H1 (cell line): ENCODE measurements at regions not wholly inside any gene's neighbourhood (a gene's known extent, or its start where the extent isn't known, plus 50 kb on each side); places are given as distances from the start of the nearest gene placed in this dataset.

ENCODE experiments used
- CTCF ChIA-PET: fragments of 300-600 bp; sonication (Branson Sonifier 250); formaldehyde crosslinking; loops from one replicate; lab custom pipeline; 2021; ENCODE audit not compliant: partially characterized antibody; lab: Charles Lee
- POLR2A ChIA-PET: fragments of 300-600 bp; sonication (Branson Sonifier 250); formaldehyde crosslinking; loops from one replicate; lab custom pipeline; 2021; ENCODE audit warnings: inconsistent platforms; ENCODE audit not compliant: partially characterized antibody; lab: Charles Lee
- DNase-seq, 2 experiments: peaks; one replicate each; pipeline versions ENCODE4 v3.0.0 to v3.0.0-alpha.2; 2010 to 2022; ENCODE audit warnings: low spot score in 2 of 2, low read depth in 1 of 2, mixed read lengths in 1 of 2
- FAIRE-seq: peaks from 2 replicates; lab custom pipeline; 2011; peaks lifted over from hg19 to GRCh38; lab: Jason Lieb, UNC
- H2AFZ ChIP-seq: 2 replicates; pipeline ENCODE4 v1.8.1; 2012; ENCODE audit warnings: low read length, inconsistent platforms
- H2AK5ac ChIP-seq: 2 replicates; pipeline ENCODE4 v1.6.1; 2013; ENCODE audit warnings: low read depth, low read length
- H2BK120ac ChIP-seq: replicated peaks from 2 replicates; pipeline ENCODE3; 2013; ENCODE audit warnings: low read depth, low read length, inconsistent platforms
- H2BK12ac ChIP-seq: 2 replicates; pipeline ENCODE4 v1.6.1; 2013; ENCODE audit warnings: low read depth, low read length
- H2BK15ac ChIP-seq: 2 replicates; pipeline ENCODE4 v1.6.1; 2013; ENCODE audit warnings: low read length
- H2BK20ac ChIP-seq: 2 replicates; pipeline ENCODE4 v1.6.1; 2013; ENCODE audit warnings: low read length
- H2BK5ac ChIP-seq: 2 replicates; pipeline ENCODE4 v1.6.1; 2013; ENCODE audit warnings: low read depth, low read length
- H3K14ac ChIP-seq: 2 replicates; pipeline ENCODE4 v1.6.1; 2013; ENCODE audit warnings: inconsistent platforms; ENCODE audit not compliant: insufficient read length
- H3K18ac ChIP-seq: 2 replicates; pipeline ENCODE4 v1.6.1; 2013; ENCODE audit warnings: low read length; ENCODE audit errors: extremely low read depth
- H3K23ac ChIP-seq: 2 replicates; pipeline ENCODE4 v1.6.1; 2013; ENCODE audit warnings: inconsistent platforms; ENCODE audit not compliant: insufficient read length
- H3K23me2 ChIP-seq: 2 replicates; pipeline ENCODE4 v1.6.1; 2013; ENCODE audit warnings: low read depth, low read length
- H3K27ac ChIP-seq: 2 replicates; pipeline ENCODE4 v1.6.1; 2011; ENCODE audit warnings: low read depth, low read length, inconsistent platforms
- H3K27me3 ChIP-seq, 4 experiments: replicated peaks in 1 of 4; 1 replicate in 1 of 4; 2 replicates in 3 of 4; pipeline versions ENCODE4 v1.6.1 to v1.8.1; 2011 to 2013; ENCODE audit warnings: low read length in 3 of 4, mild to moderate bottlenecking in 3 of 4, inconsistent platforms in 2 of 4, mixed read lengths in 2 of 4, moderate library complexity in 1 of 4; ENCODE audit not compliant: control insufficient read depth in 3 of 4, insufficient read depth in 3 of 4; ENCODE audit errors: extremely low read depth in 1 of 4
- H3K36me3 ChIP-seq, 4 experiments: 2 replicates each; pipeline versions ENCODE4 v1.6.1 to v1.8.1; 2011 to 2013; ENCODE audit warnings: mild to moderate bottlenecking in 4 of 4, low read length in 3 of 4, moderate library complexity in 2 of 4, control low read depth in 1 of 4, inconsistent platforms in 1 of 4; ENCODE audit not compliant: insufficient read depth in 4 of 4, control insufficient read depth in 2 of 4
- H3K4ac ChIP-seq: replicated peaks from 2 replicates; pipeline ENCODE3; 2013; ENCODE audit warnings: low read length, low read depth, mixed read lengths, inconsistent platforms; ENCODE audit not compliant: insufficient read length
- H3K4me1 ChIP-seq, 4 experiments: replicated peaks in 1 of 4; 1 replicate in 1 of 4; 2 replicates in 3 of 4; pipeline versions ENCODE4 v1.6.1 to v1.8.1; 2011 to 2013; ENCODE audit warnings: low read length in 3 of 4, inconsistent platforms in 2 of 4, mixed read lengths in 1 of 4; ENCODE audit not compliant: insufficient read depth in 4 of 4, control insufficient read depth in 3 of 4
- H3K4me2 ChIP-seq, 2 experiments: 2 replicates each; pipeline versions ENCODE4 v1.6.1 to v1.8.1; 2011 to 2013; ENCODE audit warnings: low read depth in 2 of 2, low read length in 2 of 2, control low read depth in 1 of 2, inconsistent platforms in 1 of 2, mild to moderate bottlenecking in 1 of 2; ENCODE audit not compliant: insufficient read depth in 1 of 2
- H3K4me3 ChIP-seq, 4 experiments: fragments of 200-600, 300-600 bp in 1 of 4; sonication (generic), shearing (Covaris generic), sonication (Bioruptor Twin) in 1 of 4; 2 replicates each; pipeline versions ENCODE4 v1.5.1 to v1.8.1; 2011 to 2016; ENCODE audit warnings: low read length in 4 of 4, low read depth in 3 of 4, control low read depth in 2 of 4, inconsistent platforms in 2 of 4, mild to moderate bottlenecking in 2 of 4, mixed read lengths in 1 of 4, moderate library complexity in 1 of 4; ENCODE audit not compliant: insufficient read depth in 2 of 4; ENCODE audit errors: extremely low read depth in 1 of 4
- H3K56ac ChIP-seq: replicated peaks from 2 replicates; pipeline ENCODE3; 2013; ENCODE audit warnings: low read depth, mild to moderate bottlenecking, mixed read lengths, low read length, inconsistent platforms; ENCODE audit not compliant: insufficient read length
- H3K79me1 ChIP-seq: 2 replicates; pipeline ENCODE4 v1.6.1; 2013; ENCODE audit warnings: low read depth, low read length, control low read depth
- H3K79me2 ChIP-seq, 2 experiments: 2 replicates each; pipeline versions ENCODE4 v1.6.1 to v1.8.1; 2012 to 2013; ENCODE audit warnings: low read length in 2 of 2, mild to moderate bottlenecking in 2 of 2, inconsistent platforms in 1 of 2; ENCODE audit not compliant: insufficient read depth in 2 of 2, control insufficient read depth in 1 of 2
- H3K9ac ChIP-seq, 4 experiments: replicated peaks in 1 of 4; 1 replicate in 1 of 4; 2 replicates in 3 of 4; pipeline versions ENCODE4 v1.6.1 to v1.8.1; 2011 to 2013; ENCODE audit warnings: low read depth in 3 of 4, low read length in 3 of 4, control low read depth in 2 of 4, mild to moderate bottlenecking in 2 of 4, moderate library complexity in 2 of 4, inconsistent platforms in 1 of 4; ENCODE audit errors: extremely low read depth in 1 of 4
- H3K9me3 ChIP-seq, 2 experiments: 2 replicates each; pipeline versions ENCODE4 v1.6.1 to v1.8.1; 2012 to 2013; ENCODE audit warnings: mild to moderate bottlenecking in 2 of 2, moderate library complexity in 2 of 2, control low read depth in 1 of 2, inconsistent platforms in 1 of 2, low read depth in 1 of 2, low read length in 1 of 2, mixed read lengths in 1 of 2; ENCODE audit not compliant: insufficient read depth in 2 of 2
- H4K20me1 ChIP-seq, 2 experiments: replicated peaks in 1 of 2; 2 replicates each; pipeline versions ENCODE3 to v1.8.1; 2011 to 2013; ENCODE audit warnings: inconsistent platforms in 2 of 2, low read length in 2 of 2, mild to moderate bottlenecking in 1 of 2; ENCODE audit not compliant: insufficient read depth in 2 of 2, control insufficient read depth in 1 of 2
- H4K5ac ChIP-seq: 2 replicates; pipeline ENCODE4 v1.6.1; 2013; ENCODE audit warnings: low read length, low read depth, mixed read lengths, inconsistent platforms; ENCODE audit not compliant: insufficient read length
- H4K8ac ChIP-seq: 2 replicates; pipeline ENCODE4 v1.8.0; 2013; ENCODE audit warnings: mild to moderate bottlenecking, moderate library complexity, low read length, inconsistent platforms; ENCODE audit not compliant: insufficient read depth; ENCODE audit errors: extremely low read depth
- H4K91ac ChIP-seq: replicated peaks from 2 replicates; pipeline ENCODE3; 2013; ENCODE audit warnings: low read length, mixed read lengths, inconsistent platforms; ENCODE audit not compliant: insufficient read length
- CBX5 ChIP-seq: fragments of 300-800, 300-1000 bp; sonication (generic); IDR thresholded peaks from 2 replicates; pipeline ENCODE4 v1.7.1; 2016; ENCODE audit warnings: antibody characterized with exemption, low read length, low read depth
- FOSL1 ChIP-seq: IDR thresholded peaks from 2 replicates; pipeline ENCODE4 v1.6.1; 2011; ENCODE audit warnings: mild to moderate bottlenecking, low read depth, low read length, moderate library complexity; ENCODE audit not compliant: insufficient read depth
- KDM1A ChIP-seq: fragments of 200-600, 300-600 bp; sonication (generic); IDR thresholded peaks from 2 replicates; pipeline ENCODE4 v1.7.1; 2016; ENCODE audit warnings: mild to moderate bottlenecking, low read length, borderline replicate concordance
- NANOG ChIP-seq: IDR thresholded peaks from 2 replicates; pipeline ENCODE4 v1.6.1; 2011; ENCODE audit warnings: low read length, low read depth, mild to moderate bottlenecking, inconsistent platforms; ENCODE audit not compliant: insufficient read depth, poor library complexity, severe bottlenecking
- POLR2A ChIP-seq, 2 experiments: IDR thresholded peaks; 1 replicate in 1 of 2; 2 replicates in 1 of 2; pipeline ENCODE4 v1.6.1; 2011; ENCODE audit warnings: low read depth in 2 of 2, low read length in 2 of 2, mild to moderate bottlenecking in 2 of 2; ENCODE audit errors: control extremely low read depth in 1 of 2
- TCF12 ChIP-seq: IDR thresholded peaks from 2 replicates; pipeline ENCODE4 v1.6.1; 2011; ENCODE audit warnings: low read depth, mild to moderate bottlenecking, low read length
- USF2 ChIP-seq: IDR thresholded peaks from 2 replicates; pipeline ENCODE4 v1.6.1; 2011; ENCODE audit warnings: low read length, improper control_type of control experiment
- WGBS, 2 experiments: shearing (Covaris generic) in 1 of 2; methylation state at CpG; one replicate each; pipeline versions ENCODE4 v1.1.6 to v1.1.7; 2013 to 2015; ENCODE audit warnings: low lambda C conversion rate in 2 of 2, mixed read lengths in 2 of 2, inconsistent platforms in 1 of 2, low coverage in 1 of 2, missing lambda C conversion rate in 1 of 2; ENCODE audit not compliant: insufficient replicate concordance in 2 of 2, insufficient coverage in 1 of 2, insufficient read length in 1 of 2; ENCODE audit errors: extremely low coverage in 1 of 2, missing lambda C conversion rate in 1 of 2; 5-methylcytosine and 5-hydroxymethylcytosine counted together

GRCh38 chr15:37572401-37572800, 362.0 kb upstream of the TMCO5A start:
- Histone ChIP-seq H4K8ac (no peak overlapping the region), H2BK15ac (no peak overlapping the region), H3K23me2 (no peaks in the 10 kb centered on the region), H3K56ac (no peak overlapping the region), H2BK120ac (no peak overlapping the region), H3K27ac (no peak overlapping the region), H4K20me1 (no peaks in the 10 kb centered on the region), H4K5ac (no peak overlapping the region), H3K9ac (no peak overlapping the region), H4K91ac (no peak overlapping the region), H3K79me1 (no peaks in the 10 kb centered on the region), H3K4ac (no peak overlapping the region), H3K14ac (no peak overlapping the region), H3K27me3 (no peaks in the 10 kb centered on the region), H2AFZ (no peak overlapping the region), H3K18ac (no peak overlapping the region), H3K23ac (no peak overlapping the region), H2BK20ac (no peak overlapping the region), H2AK5ac (no peak overlapping the region), H3K4me3 (no peak overlapping the region), H3K79me2 (no peaks in the 10 kb centered on the region), H3K4me2 (no peak overlapping the region), H3K9me3 (no peaks in the 10 kb centered on the region), H2BK12ac (no peak overlapping the region), H2BK5ac (no peak overlapping the region), H3K4me1 (no peaks in the 10 kb centered on the region), H3K36me3 (no peaks in the 10 kb centered on the region)
- 34% methylated on average over 2 of the region's 2 CpGs; no CpG with 5 or more reads in 1 of the 2 experiments for WGBS, 2 experiments
- ChIA-PET POLR2A (no interaction called here), CTCF (interaction anchor here (1.0 kb wide), 1 partner anchor 45 kb away, joined by 3 read pairs; no protein-coding TSS in a partner anchor)
- DNase-seq, result no peak
- FAIRE-seq, result no peak
- TF ChIP-seq NANOG, result no peak
- TF ChIP-seq USF2, result no peak
- TF ChIP-seq KDM1A, result no peak
- TF ChIP-seq TCF12, result no peak
- no peak for TF ChIP-seq CBX5
- no peak for TF ChIP-seq FOSL1
- no peak for TF ChIP-seq POLR2A (IDR thresholded peaks at IDR 0.05; ENCODE audit: control extremely low read depth in 1 of 2, low read depth in 2 of 2, low read length in 2 of 2)
